ENCODE measurements at regions not wholly inside any gene's neighbourhood (a gene's known extent, or its start where the extent isn't known, plus 50 kb on each side); places are given as distances from the start of the nearest gene placed in this dataset.

GRCh38 chr13:100809856-100810255 lies 135.3 kb upstream of the TMTC4 start:
- no peak overlapping the region for H3K4me2 ChIP-seq (ENCODE audit: insufficient read depth in 1 of 2, low read depth in 2 of 2, low read length in 2 of 2)
- H3K18ac ChIP-seq (ENCODE audit: extremely low read depth, low read length), result no peak overlapping the region
- DNase-seq (ENCODE audit: low read depth in 1 of 2, low spot score in 2 of 2) (no peak), FAIRE-seq (no peak)
- no peak overlapping the region for H3K4ac ChIP-seq (replicated peaks; ENCODE audit: insufficient read length, low read depth, low read length)
- H3K23me2 ChIP-seq (ENCODE audit: low read depth, low read length), result no peaks in the 10 kb centered on the region
- no peaks in the 10 kb centered on the region for H3K27me3 ChIP-seq (replicated peaks in 1 of 4; ENCODE audit: control insufficient read depth in 3 of 4, extremely low read depth in 1 of 4, insufficient read depth in 3 of 4, low read length in 3 of 4)
- no peak overlapping the region for H3K4me3 ChIP-seq (ENCODE audit: extremely low read depth in 1 of 4, insufficient read depth in 2 of 4, low read depth in 3 of 4, low read length in 4 of 4)
- no peak overlapping the region for H2AK5ac ChIP-seq (ENCODE audit: low read depth, low read length)
- H3K14ac ChIP-seq (ENCODE audit: insufficient read length), result no peak overlapping the region
- no peak overlapping the region for H2BK12ac ChIP-seq (ENCODE audit: low read depth, low read length)
- ChIA-PET CTCF (ENCODE audit: partially characterized antibody) (no interaction called here), POLR2A (ENCODE audit: partially characterized antibody) (no interaction called here)
- WGBS, 2 experiments (ENCODE audit: extremely low coverage in 1 of 2, insufficient coverage in 1 of 2, insufficient read length in 1 of 2, insufficient replicate concordance in 2 of 2, low coverage in 1 of 2, low lambda C conversion rate in 2 of 2, missing lambda C conversion rate in 1 of 2), result 56% methylated on average over 3 of the region's 3 CpGs; no CpG with 5 or more reads in 1 of the 2 experiments
- no peaks in the 10 kb centered on the region for H3K36me3 ChIP-seq (ENCODE audit: control insufficient read depth in 2 of 4, insufficient read depth in 4 of 4, low read length in 3 of 4)
- no peaks in the 10 kb centered on the region for H4K20me1 ChIP-seq (replicated peaks in 1 of 2; ENCODE audit: control insufficient read depth in 1 of 2, insufficient read depth in 2 of 2, low read length in 2 of 2)
- no peak overlapping the region for H2BK20ac ChIP-seq (ENCODE audit: low read length)
- no peaks in the 10 kb centered on the region for H3K79me2 ChIP-seq (ENCODE audit: control insufficient read depth in 1 of 2, insufficient read depth in 2 of 2, low read length in 2 of 2)
- no peaks in the 10 kb centered on the region for H3K79me1 ChIP-seq (ENCODE audit: low read depth, low read length)
- TF ChIP-seq NANOG (IDR thresholded peaks at IDR 0.05; ENCODE audit: insufficient read depth, low read depth, low read length, poor library complexity, severe bottlenecking) (no peak), RNF2 (IDR thresholded peaks at IDR 0.05; ENCODE audit: borderline replicate concordance, low read depth, low read length, missing control alignments, poor library complexity, severe bottlenecking) (no peak), BCL11A (IDR thresholded peaks at IDR 0.05; ENCODE audit: low read depth in 2 of 2, low read length in 2 of 2) (no peak), PHF8 (conservative IDR thresholded peaks at IDR 0.05; ENCODE audit: low read depth, low read length) (no peak), KDM1A (IDR thresholded peaks at IDR 0.05; ENCODE audit: borderline replicate concordance, low read length) (no peak), EGR1 (IDR thresholded peaks at IDR 0.05; ENCODE audit: borderline replicate concordance, low read depth, low read length) (no peak), HDAC6 (IDR thresholded peaks at IDR 0.05; ENCODE audit: low read depth, low read length) (no peak), MAX (IDR thresholded peaks at IDR 0.05) (no peak), GABPA (IDR thresholded peaks at IDR 0.05; ENCODE audit: borderline replicate concordance, insufficient read depth, low read length) (no peak), ASH2L (IDR thresholded peaks at IDR 0.05; ENCODE audit: low read length) (no peak), BACH1 (IDR thresholded peaks at IDR 0.05; ENCODE audit: low read length) (no peak)
- no peak overlapping the region for H2BK15ac ChIP-seq (ENCODE audit: low read length)
- no peak overlapping the region for H2AFZ ChIP-seq (ENCODE audit: low read length)
- no peak overlapping the region for H4K91ac ChIP-seq (replicated peaks; ENCODE audit: insufficient read length, low read length)
- H4K5ac ChIP-seq (ENCODE audit: insufficient read length, low read depth, low read length), result no peak overlapping the region
- no peak overlapping the region for H3K56ac ChIP-seq (replicated peaks; ENCODE audit: insufficient read length, low read depth, low read length)
- no peaks in the 10 kb centered on the region for H3K9me3 ChIP-seq (ENCODE audit: insufficient read depth in 2 of 2, low read depth in 1 of 2, low read length in 1 of 2)
- H3K27ac ChIP-seq (ENCODE audit: low read depth, low read length), result no peak overlapping the region
- no peak overlapping the region for H2BK5ac ChIP-seq (ENCODE audit: low read depth, low read length)
- no peak overlapping the region for H4K8ac ChIP-seq (ENCODE audit: extremely low read depth, insufficient read depth, low read length)
- no peak overlapping the region for H3K9ac ChIP-seq (replicated peaks in 1 of 4; ENCODE audit: extremely low read depth in 1 of 4, low read depth in 3 of 4, low read length in 3 of 4)
- no peak overlapping the region for H3K23ac ChIP-seq (ENCODE audit: insufficient read length)
- peaks cover 0 to 2% (median under 1%) of the 10 kb centered on the region in 4 experiments; a peak in 1 of 7 replicates for H3K4me1 ChIP-seq (replicated peaks in 1 of 4; ENCODE audit: control insufficient read depth in 3 of 4, insufficient read depth in 4 of 4, low read length in 3 of 4)
- H2BK120ac ChIP-seq (replicated peaks; ENCODE audit: low read depth, low read length), result no peak overlapping the region
